Astrocyte of the spinal cord (primary cell): ENCODE measurements at regions not wholly inside any gene's neighbourhood (a gene's known extent, or its start where the extent isn't known, plus 50 kb on each side); places are given as distances from the start of the nearest gene placed in this dataset.

Experiments
- DNase-seq: peaks from one replicate; pipeline ENCODE4 v3.0.0; 2011; ENCODE audit warnings: low read depth, low spot score
- H3K4me3 ChIP-seq: 2 replicates; pipeline ENCODE4 v1.5.1; 2011; ENCODE audit warnings: low read depth, mild to moderate bottlenecking, low read length, moderate library complexity
- in situ Hi-C: cut with HindIII; loops from 2 replicates; pipeline ENCODE4 v1.10.0; 2017; ENCODE audit warnings: low sequenced_read_pairs
- TF ChIP-seq, protein P1 (sequence below): IDR thresholded peaks from 2 replicates; pipeline ENCODE4 v1.5.1; 2012; ENCODE audit warnings: low read depth, mild to moderate bottlenecking, low read length, inconsistent platforms

DNA sequence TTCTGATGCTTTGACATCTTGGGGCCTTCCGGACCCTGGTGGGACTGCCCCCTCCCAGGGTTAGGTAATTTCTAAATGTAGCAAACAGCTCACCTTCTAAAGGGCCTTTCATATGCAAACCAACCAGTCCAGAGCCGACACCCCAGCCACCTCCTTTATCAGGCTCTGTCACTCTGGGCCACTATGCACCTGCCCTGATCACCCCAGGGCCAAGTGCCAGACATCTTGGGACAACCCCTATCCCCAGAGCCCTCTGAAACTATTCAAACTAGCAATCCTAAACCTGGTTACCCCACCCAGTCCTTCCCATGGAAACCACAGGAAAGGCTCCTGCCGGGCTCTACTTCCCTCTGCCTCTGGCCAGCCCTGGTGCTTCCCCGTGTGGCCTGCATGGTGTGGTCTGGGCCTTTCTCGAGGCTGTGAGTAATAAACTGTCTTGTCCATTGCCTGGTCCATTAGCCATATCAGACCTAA, 91.2 kb upstream of the TNRC6C start:
- TF ChIP-seq, protein P1, sequence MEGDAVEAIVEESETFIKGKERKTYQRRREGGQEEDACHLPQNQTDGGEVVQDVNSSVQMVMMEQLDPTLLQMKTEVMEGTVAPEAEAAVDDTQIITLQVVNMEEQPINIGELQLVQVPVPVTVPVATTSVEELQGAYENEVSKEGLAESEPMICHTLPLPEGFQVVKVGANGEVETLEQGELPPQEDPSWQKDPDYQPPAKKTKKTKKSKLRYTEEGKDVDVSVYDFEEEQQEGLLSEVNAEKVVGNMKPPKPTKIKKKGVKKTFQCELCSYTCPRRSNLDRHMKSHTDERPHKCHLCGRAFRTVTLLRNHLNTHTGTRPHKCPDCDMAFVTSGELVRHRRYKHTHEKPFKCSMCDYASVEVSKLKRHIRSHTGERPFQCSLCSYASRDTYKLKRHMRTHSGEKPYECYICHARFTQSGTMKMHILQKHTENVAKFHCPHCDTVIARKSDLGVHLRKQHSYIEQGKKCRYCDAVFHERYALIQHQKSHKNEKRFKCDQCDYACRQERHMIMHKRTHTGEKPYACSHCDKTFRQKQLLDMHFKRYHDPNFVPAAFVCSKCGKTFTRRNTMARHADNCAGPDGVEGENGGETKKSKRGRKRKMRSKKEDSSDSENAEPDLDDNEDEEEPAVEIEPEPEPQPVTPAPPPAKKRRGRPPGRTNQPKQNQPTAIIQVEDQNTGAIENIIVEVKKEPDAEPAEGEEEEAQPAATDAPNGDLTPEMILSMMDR = no peak
- H3K4me3 ChIP-seq = no peak overlapping the region
- no peak for DNase-seq
- in situ Hi-C loops = no loop called here

DNA sequence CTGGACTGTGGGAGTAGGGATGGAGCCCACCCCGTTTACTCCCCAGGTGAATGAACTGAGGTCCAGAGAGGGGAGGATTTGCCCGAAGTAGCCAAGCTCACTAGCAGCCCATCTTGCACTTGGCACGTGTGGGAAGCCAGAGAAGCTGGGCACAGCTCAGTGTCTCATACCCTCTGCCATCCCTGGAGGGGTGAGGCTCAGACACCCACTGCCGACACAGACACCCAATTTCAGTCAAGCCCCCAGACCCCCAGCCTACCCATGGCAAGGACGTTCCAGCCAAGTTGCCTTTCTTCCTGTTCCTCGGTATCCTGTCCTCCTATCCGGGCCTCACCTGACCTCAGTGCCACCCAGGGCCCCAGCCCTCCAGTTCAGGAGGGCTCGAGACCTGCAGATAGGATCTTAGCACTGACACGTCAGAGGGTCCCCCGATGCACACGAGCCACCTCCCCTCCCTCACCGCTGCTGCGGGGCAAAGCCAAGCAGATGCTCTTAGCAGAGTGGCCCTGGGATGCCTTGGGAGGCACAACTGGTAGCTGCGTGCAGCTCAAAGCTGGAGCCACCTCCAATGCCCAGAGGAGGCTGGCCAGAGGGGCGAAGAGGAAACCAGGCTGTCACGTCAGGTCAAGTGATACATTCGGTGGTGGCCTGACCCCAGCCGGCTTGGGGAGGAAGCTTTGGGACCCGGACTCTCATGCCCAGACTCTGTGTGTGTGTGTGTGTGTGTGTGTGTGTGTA, 90.4 kb upstream of the TNRC6C start:
- H3K4me3 ChIP-seq = no peak overlapping the region

GRCh38 chr17:77869041-77869599, 89.4 kb upstream of the TNRC6C start:
- H3K4me3 ChIP-seq = no peak overlapping the region
- in situ Hi-C loops = no loop called here
- no peak for DNase-seq
- TF ChIP-seq, protein P1 = no peak

More for the DNA sequence above, 90.4 kb upstream of the TNRC6C start:
- in situ Hi-C loops = no loop called here
- TF ChIP-seq, protein P1 = no peak
- no peak for DNase-seq

DNA sequence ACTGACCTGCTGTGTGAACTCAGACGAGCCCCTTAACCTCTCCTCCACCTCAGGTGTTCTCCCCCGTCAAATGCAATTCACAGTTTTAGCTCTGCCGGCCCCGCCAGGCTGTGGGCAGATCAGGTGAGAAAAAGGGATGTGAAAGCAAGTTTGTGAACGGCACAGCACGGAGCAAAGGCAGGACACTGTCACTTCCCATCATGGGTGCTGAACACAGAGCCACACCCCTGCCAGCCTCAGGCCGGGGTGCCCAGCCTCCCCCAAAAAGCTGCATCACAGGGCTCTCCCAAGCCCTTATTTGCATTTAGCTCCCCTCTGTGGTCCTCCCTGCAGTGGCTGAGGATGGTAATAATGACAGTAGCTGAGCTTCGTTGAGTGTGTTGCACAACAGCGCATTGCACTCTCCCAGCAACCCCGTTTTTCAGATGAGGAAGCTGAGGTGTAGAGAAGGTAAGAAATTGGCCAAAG, 88.8 kb upstream of the TNRC6C start:
- no peak overlapping the region for H3K4me3 ChIP-seq
- TF ChIP-seq, protein P1 = no peak
- in situ Hi-C loops = no loop called here
- no peak for DNase-seq

- TF ChIP-seq, protein P1 = no peak
- in situ Hi-C loops = no loop called here
- H3K4me3 ChIP-seq = no peak overlapping the region
- DNase-seq = no peak
These were observed 86.3 kb upstream of the TNRC6C start for GRCh38 chr17:77872199-77872598.

GRCh38 chr17:77872714-77873499, 85.6 kb upstream of the TNRC6C start:
- no peak for DNase-seq
- H3K4me3 ChIP-seq = no peak overlapping the region
- in situ Hi-C loops = no loop called here
- TF ChIP-seq, protein P1 = no peak
